ENCODE measurements at regions not wholly inside any gene's neighbourhood (a gene's known extent, or its start where the extent isn't known, plus 50 kb on each side); places are given as distances from the start of the nearest gene placed in this dataset.

- TF ChIP-seq POLR2A (IDR thresholded peaks at IDR 0.05; ENCODE audit: low read length) (no peak), GATA1 (IDR thresholded peaks at IDR 0.05; ENCODE audit: low read depth, low read length) (no peak)
Measured at GRCh38 chr4:45131020-45131419, 404.7 kb upstream of the GNPDA2 start.
